Endothelial cell of umbilical vein (primary cell): ENCODE measurements at regions not wholly inside any gene's neighbourhood (a gene's known extent, or its start where the extent isn't known, plus 50 kb on each side); places are given as distances from the start of the nearest gene placed in this dataset.

Experiments
- BruUV-seq: library from RNA; stranded (reverse); fragments of 400-500 nt; replicated peaks from 2 replicates; lab custom pipeline; 2021; lab: Mats Ljungman, UMichigan
- CTCF ChIA-PET: fragments of 300-600, 350-600 bp; sonication (Branson Sonifier 250); formaldehyde crosslinking; loops from one replicate; lab custom pipeline; 2021; ENCODE audit warnings: antibody characterized with exemption, inconsistent platforms; lab: Charles Lee
- POLR2A ChIA-PET: fragments of 300-600, 350-600 bp; sonication (Branson Sonifier 250); formaldehyde crosslinking; loops from one replicate; lab custom pipeline; 2021; ENCODE audit warnings: antibody characterized with exemption, inconsistent platforms; lab: Charles Lee
- DNase-seq: peaks from one replicate; pipeline ENCODE4 v3.0.0-alpha.2; 2011; ENCODE audit warnings: low read depth, low spot score
- FAIRE-seq: peaks from 2 replicates; lab custom pipeline; 2011; peaks lifted over from hg19 to GRCh38; lab: Jason Lieb, UNC
- H2AFZ ChIP-seq: 2 replicates; pipeline ENCODE4 v1.6.0; 2012; ENCODE audit warnings: low read depth, low read length, control low read depth, inconsistent platforms
- H3K27ac ChIP-seq: 2 replicates; pipeline ENCODE4 v1.5.1; 2011; ENCODE audit warnings: low read depth, mild to moderate bottlenecking, control low read depth, low read length, moderate library complexity; ENCODE audit not compliant: insufficient read depth
- H3K27me3 ChIP-seq, 2 experiments: 2 replicates each; pipeline versions ENCODE4 v1.6.0 to v1.6.1; 2011; ENCODE audit warnings: low read length in 2 of 2, mixed read lengths in 1 of 2; ENCODE audit not compliant: control insufficient read depth in 2 of 2, insufficient read depth in 2 of 2
- H3K36me3 ChIP-seq, 2 experiments: 2 replicates in 1 of 2; 3 replicates in 1 of 2; pipeline ENCODE4 v1.5.1; 2011; ENCODE audit warnings: low read length in 2 of 2, mild to moderate bottlenecking in 1 of 2, moderate library complexity in 1 of 2; ENCODE audit not compliant: control insufficient read depth in 2 of 2, insufficient read depth in 2 of 2; ENCODE audit errors: extremely low read depth in 1 of 2
- H3K4me1 ChIP-seq: 3 replicates; pipeline ENCODE4 v1.5.1; 2011; ENCODE audit warnings: mild to moderate bottlenecking, low read length; ENCODE audit not compliant: control insufficient read depth, insufficient read depth; ENCODE audit errors: extremely low read depth
- H3K4me2 ChIP-seq: 2 replicates; pipeline ENCODE4 v1.6.1; 2011; ENCODE audit warnings: low read length, control low read depth, mixed read lengths; ENCODE audit not compliant: insufficient read depth
- H3K4me3 ChIP-seq, 3 experiments: fragments of 200-600 bp in 1 of 3; sonication (generic), shearing (Covaris generic) in 1 of 3; replicated peaks in 1 of 3; 2 replicates each; pipeline ENCODE4 v1.5.1; 2011 to 2016; ENCODE audit warnings: control low read depth in 3 of 3, low read length in 3 of 3, mild to moderate bottlenecking in 2 of 3, inconsistent platforms in 1 of 3, low read depth in 1 of 3, moderate library complexity in 1 of 3; ENCODE audit not compliant: insufficient read depth in 1 of 3
- H3K79me2 ChIP-seq: 2 replicates; pipeline ENCODE4 v1.6.0; 2012; ENCODE audit warnings: low read length, inconsistent platforms; ENCODE audit not compliant: control insufficient read depth, insufficient read depth
- H3K9ac ChIP-seq: replicated peaks from 2 replicates; pipeline ENCODE3; 2011; ENCODE audit warnings: low read length, control low read depth; ENCODE audit not compliant: insufficient read depth; ENCODE audit errors: extremely low read depth
- H3K9me1 ChIP-seq: replicated peaks from 3 replicates; pipeline ENCODE4 v1.6.0; 2011; ENCODE audit warnings: mild to moderate bottlenecking, low read length; ENCODE audit not compliant: control insufficient read depth, insufficient read depth; ENCODE audit errors: extremely low read depth
- H3K9me3 ChIP-seq: replicated peaks from 2 replicates; pipeline ENCODE4 v1.5.1; 2012; ENCODE audit warnings: low read length, inconsistent platforms; ENCODE audit not compliant: control insufficient read depth, insufficient read depth
- H4K20me1 ChIP-seq: replicated peaks from 2 replicates; pipeline ENCODE3; 2011; ENCODE audit warnings: mild to moderate bottlenecking, low read length; ENCODE audit not compliant: control insufficient read depth, insufficient read depth; ENCODE audit errors: extremely low read depth
- EZH2 ChIP-seq: IDR thresholded peaks from 2 replicates; pipeline ENCODE4 v1.6.1; 2012; ENCODE audit warnings: borderline replicate concordance, low read depth, mild to moderate bottlenecking, moderate library complexity, low read length, inconsistent platforms; ENCODE audit not compliant: severe bottlenecking
- FOS ChIP-seq: IDR thresholded peaks from 2 replicates; pipeline ENCODE4 v1.6.1; 2011; ENCODE audit warnings: mild to moderate bottlenecking, low read length, moderate library complexity, borderline replicate concordance; ENCODE audit not compliant: insufficient read depth
- GATA2 ChIP-seq: IDR thresholded peaks from 2 replicates; pipeline ENCODE4 v1.7.0; 2011; ENCODE audit warnings: low read depth, mild to moderate bottlenecking, moderate library complexity, mixed read lengths, low read length; ENCODE audit not compliant: insufficient read length, insufficient read depth
- JUN ChIP-seq: IDR thresholded peaks from 2 replicates; pipeline ENCODE4 v1.6.1; 2011; ENCODE audit warnings: borderline replicate concordance, low read depth; ENCODE audit not compliant: insufficient read length, insufficient read depth
- MYC ChIP-seq: IDR thresholded peaks from one replicate; pipeline ENCODE4 v1.6.1; 2011; ENCODE audit warnings: mild to moderate bottlenecking, low read depth, low read length
- POLR2A ChIP-seq: IDR thresholded peaks from 2 replicates; pipeline ENCODE4 v1.6.1; 2012; ENCODE audit warnings: low read depth, mild to moderate bottlenecking, control low read depth, low read length
- POLR2AphosphoS5 ChIP-seq: IDR thresholded peaks from 2 replicates; pipeline ENCODE4 v1.6.1; 2012; ENCODE audit warnings: low read depth, mild to moderate bottlenecking, control low read depth, low read length, moderate library complexity; ENCODE audit not compliant: insufficient read depth
- dilution Hi-C: fragments of 300-500 bp; cut with MboI; formaldehyde crosslinking; loops from one replicate; pipeline ENCODE4 v1.15.0; 2019; ENCODE audit warnings: low sequenced_read_pairs; ENCODE audit not compliant: extremely low pct_ligation_motif_present
- intact Hi-C: fragments of 100-400 bp; cut with micrococcal nuclease; formaldehyde crosslinking; loops from one replicate; pipeline ENCODE4 v1.10.0; 2022
- TF ChIP-seq, protein P1 (sequence below): IDR thresholded peaks from 2 replicates; pipeline ENCODE4 v1.6.1; 2011; ENCODE audit not compliant: insufficient read depth, insufficient read length
- TF ChIP-seq, protein P2 (sequence below), 2 donors: IDR thresholded peaks; 1 replicate in 1 of 2; 2 replicates in 1 of 2; pipeline ENCODE4 v1.5.1; 2011; ENCODE audit warnings: low read length in 2 of 2, mild to moderate bottlenecking in 2 of 2, moderate library complexity in 2 of 2, control low read depth in 1 of 2, inconsistent platforms in 1 of 2, low read depth in 1 of 2; ENCODE audit not compliant: insufficient read depth in 1 of 2; ENCODE audit errors: extremely low read depth in 1 of 2

DNA sequence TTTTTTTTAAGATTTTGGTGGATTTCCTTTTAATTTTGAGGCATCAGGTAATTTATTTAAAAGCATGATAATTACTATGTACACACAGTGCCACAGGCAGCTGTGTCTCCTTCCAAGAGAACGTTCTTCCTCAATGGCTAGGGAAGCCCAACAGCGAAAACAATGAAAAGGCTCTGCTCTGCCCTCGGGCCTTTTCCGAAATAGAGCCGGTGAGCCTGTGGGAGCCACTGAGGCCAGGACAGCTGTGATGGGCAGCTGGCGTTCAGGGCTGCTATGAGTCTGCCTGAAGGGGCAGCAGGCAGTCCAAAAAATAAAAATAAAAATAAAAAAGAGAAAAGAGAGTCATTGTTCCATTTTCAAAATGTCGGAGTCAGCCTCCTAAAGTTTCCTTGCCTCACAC lies 443.8 kb downstream of the KIF16B start:
- TF ChIP-seq EZH2, result no peak
- no peak for TF ChIP-seq POLR2AphosphoS5
- no peak for TF ChIP-seq JUN
- TF ChIP-seq MYC, result no peak
- no peak for TF ChIP-seq POLR2A
- TF ChIP-seq, protein P1, sequence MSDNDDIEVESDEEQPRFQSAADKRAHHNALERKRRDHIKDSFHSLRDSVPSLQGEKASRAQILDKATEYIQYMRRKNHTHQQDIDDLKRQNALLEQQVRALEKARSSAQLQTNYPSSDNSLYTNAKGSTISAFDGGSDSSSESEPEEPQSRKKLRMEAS, result no peak
- no peak for TF ChIP-seq GATA2
- TF ChIP-seq, protein P2, sequence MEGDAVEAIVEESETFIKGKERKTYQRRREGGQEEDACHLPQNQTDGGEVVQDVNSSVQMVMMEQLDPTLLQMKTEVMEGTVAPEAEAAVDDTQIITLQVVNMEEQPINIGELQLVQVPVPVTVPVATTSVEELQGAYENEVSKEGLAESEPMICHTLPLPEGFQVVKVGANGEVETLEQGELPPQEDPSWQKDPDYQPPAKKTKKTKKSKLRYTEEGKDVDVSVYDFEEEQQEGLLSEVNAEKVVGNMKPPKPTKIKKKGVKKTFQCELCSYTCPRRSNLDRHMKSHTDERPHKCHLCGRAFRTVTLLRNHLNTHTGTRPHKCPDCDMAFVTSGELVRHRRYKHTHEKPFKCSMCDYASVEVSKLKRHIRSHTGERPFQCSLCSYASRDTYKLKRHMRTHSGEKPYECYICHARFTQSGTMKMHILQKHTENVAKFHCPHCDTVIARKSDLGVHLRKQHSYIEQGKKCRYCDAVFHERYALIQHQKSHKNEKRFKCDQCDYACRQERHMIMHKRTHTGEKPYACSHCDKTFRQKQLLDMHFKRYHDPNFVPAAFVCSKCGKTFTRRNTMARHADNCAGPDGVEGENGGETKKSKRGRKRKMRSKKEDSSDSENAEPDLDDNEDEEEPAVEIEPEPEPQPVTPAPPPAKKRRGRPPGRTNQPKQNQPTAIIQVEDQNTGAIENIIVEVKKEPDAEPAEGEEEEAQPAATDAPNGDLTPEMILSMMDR (IDR thresholded peaks at IDR 0.05; ENCODE audit: extremely low read depth in 1 of 2, insufficient read depth in 1 of 2, low read depth in 1 of 2, low read length in 2 of 2), result no peak
- no peak for TF ChIP-seq FOS
- Histone ChIP-seq H3K36me3 (no peaks in the 10 kb centered on the region), H3K27ac (no peak overlapping the region), H3K9ac (no peak overlapping the region), H2AFZ (no peak overlapping the region), H3K4me1 (no peaks in the 10 kb centered on the region), H3K27me3 (no peaks in the 10 kb centered on the region), H3K4me3 (no peak overlapping the region), H4K20me1 (no peaks in the 10 kb centered on the region), H3K79me2 (no peaks in the 10 kb centered on the region), H3K9me1 (no peaks in the 10 kb centered on the region), H3K9me3 (peaks cover 4% of the 10 kb centered on the region), H3K4me2 (no peak overlapping the region)
- DNase-seq (no peak), FAIRE-seq (no peak)
- intact Hi-C loops, result no loop called here
- POLR2A ChIA-PET, result no interaction called here
- no TSS peak for BruUV-seq
- CTCF ChIA-PET, result no interaction called here
- dilution Hi-C loops, result no loop called here
